HL-60 (cell line): ENCODE measurements at regions not wholly inside any gene's neighbourhood (a gene's known extent, or its start where the extent isn't known, plus 50 kb on each side); places are given as distances from the start of the nearest gene placed in this dataset.

Experiments used
- DNase-seq, 2 experiments: peaks; one replicate each; pipeline ENCODE4 v3.0.0-alpha.2; 2010 to 2020; ENCODE audit warnings: low read depth in 1 of 2, low spot score in 1 of 2
- H3K27ac ChIP-seq: fragments of 250-450 bp; sonication (Bioruptor Pico); replicated peaks from 2 replicates; pipeline ENCODE4 v1.5.1; 2020; ENCODE audit warnings: mild to moderate bottlenecking, moderate library complexity
- H3K27me3 ChIP-seq: fragments of 250-450 bp; sonication (Bioruptor Pico); 2 replicates; pipeline ENCODE4 v1.5.1; 2021; ENCODE audit warnings: mild to moderate bottlenecking, moderate library complexity; ENCODE audit not compliant: insufficient read depth, poor library complexity, severe bottlenecking
- H3K4me3 ChIP-seq: replicated peaks from 2 replicates; pipeline ENCODE4 v1.5.1; 2011; ENCODE audit warnings: mild to moderate bottlenecking, control low read depth, low read length; ENCODE audit not compliant: insufficient read depth
- CTCF ChIP-seq: IDR thresholded peaks from one replicate; pipeline ENCODE4 v1.5.1; 2011; ENCODE audit warnings: low read length, control low read depth, inconsistent platforms; ENCODE audit not compliant: insufficient read depth
- GABPA ChIP-seq: IDR thresholded peaks from 2 replicates; pipeline ENCODE4 v1.6.1; 2012; ENCODE audit warnings: low read depth
- POLR2AphosphoS5 ChIP-seq: IDR thresholded peaks from 2 replicates; pipeline ENCODE4 v1.6.1; 2012; ENCODE audit warnings: low read depth
- REST ChIP-seq: IDR thresholded peaks from 2 replicates; pipeline ENCODE4 v1.6.1; 2012; ENCODE audit warnings: low read depth; ENCODE audit not compliant: insufficient replicate concordance
- SPI1 ChIP-seq: IDR thresholded peaks from 2 replicates; pipeline ENCODE4 v1.6.1; 2012; ENCODE audit warnings: low read depth, mild to moderate bottlenecking, borderline replicate concordance

GRCh38 chr6:141682391-141682790 is 450.3 kb upstream of the GJE1 start:
- no peak overlapping the region for H3K27ac ChIP-seq
- no peaks in the 10 kb centered on the region for H3K27me3 ChIP-seq
- TF ChIP-seq GABPA (no peak), SPI1 (no peak), CTCF (no peak), POLR2AphosphoS5 (no peak), REST (no peak)
- H3K4me3 ChIP-seq = no peak overlapping the region
- no peak for DNase-seq

DNA sequence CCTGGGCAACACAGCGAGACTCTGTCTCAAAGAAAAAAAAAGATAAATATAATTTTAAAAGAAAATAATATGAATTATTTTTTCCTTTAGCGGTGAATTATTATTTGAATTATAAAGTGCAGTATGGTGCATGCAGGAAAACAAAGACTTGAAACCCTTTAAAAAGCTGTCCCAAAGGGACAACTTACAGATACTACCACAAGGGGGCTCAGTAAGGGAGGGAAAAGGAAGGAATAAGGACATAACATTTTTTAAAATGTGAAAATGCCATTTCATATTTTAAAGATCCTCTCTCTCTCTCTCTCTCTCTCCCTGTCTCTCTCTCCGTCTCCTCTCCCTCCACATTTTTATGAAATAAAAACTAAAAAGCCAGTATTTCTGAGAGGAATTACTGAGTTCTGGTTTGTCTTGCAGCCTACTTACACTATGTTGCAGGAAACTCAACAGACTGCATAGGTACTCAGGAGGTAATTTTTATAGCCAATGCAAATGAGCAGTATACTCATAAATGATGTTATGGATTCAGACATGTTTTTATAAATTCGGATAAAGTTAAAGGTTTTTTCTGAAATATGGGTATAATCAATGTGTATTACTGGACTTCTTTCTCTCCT is 455.0 kb upstream of the GJE1 start:
- DNase-seq = peak in 1 of 2 experiments; percentile 10
- no peak overlapping the region for H3K27ac ChIP-seq

DNA sequence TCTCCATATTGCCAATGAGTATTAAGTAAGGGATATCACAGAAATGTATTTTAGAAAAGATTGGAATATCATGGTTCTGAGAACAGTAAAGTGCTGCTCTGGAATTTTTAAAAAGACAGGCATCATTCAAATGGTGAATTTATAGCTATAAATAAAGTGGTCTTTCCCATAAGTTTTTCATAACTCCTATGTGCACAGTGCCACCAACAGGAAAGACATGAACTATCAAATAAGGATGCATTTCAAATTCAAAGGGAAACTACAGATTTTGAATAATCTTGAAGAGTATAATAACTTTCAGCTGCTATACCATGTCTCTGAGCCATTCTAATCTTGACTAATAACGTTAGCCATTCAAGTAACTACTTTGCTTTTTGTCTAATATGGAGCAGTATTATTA is 456.8 kb upstream of the GJE1 start:
- no peak for TF ChIP-seq GABPA
- TF ChIP-seq POLR2AphosphoS5 = no peak
- no peak for TF ChIP-seq CTCF
- TF ChIP-seq REST = no peak
- TF ChIP-seq SPI1 = no peak
- Histone ChIP-seq H3K27ac (no peak overlapping the region), H3K27me3 (no peaks in the 10 kb centered on the region), H3K4me3 (no peak overlapping the region)
- DNase-seq = no peak

More for the DNA sequence above, 455.0 kb upstream of the GJE1 start:
- Histone ChIP-seq H3K27me3 (no peaks in the 10 kb centered on the region), H3K4me3 (no peak overlapping the region)
- TF ChIP-seq REST (no peak), GABPA (no peak), CTCF (peak; percentile 22)
